SK-N-SH treated with all-trans-retinoic acid at 6 μM for 48 hours (cell line): ENCODE measurements at regions not wholly inside any gene's neighbourhood (a gene's known extent, or its start where the extent isn't known, plus 50 kb on each side); places are given as distances from the start of the nearest gene placed in this dataset.

Experiments
- ATAC-seq: fragments of 200-7000 bp; cut with Tn5 transposase; 3 replicates; pipeline ENCODE4 v1.9.1; 2020; ENCODE audit warnings: mild to moderate bottlenecking, moderate library complexity
- ARNTL ChIP-seq: fragments of 450-650 bp; formaldehyde crosslinking; IDR thresholded peaks from 2 replicates; pipeline ENCODE4 v1.5.0; 2020; ENCODE audit warnings: low read depth, mild to moderate bottlenecking, moderate library complexity, borderline replicate concordance
- BACH2 ChIP-seq: fragments of 250-450 bp; sonication (Bioruptor Pico); IDR thresholded peaks from 2 replicates; pipeline ENCODE4 v1.9.0; 2021; ENCODE audit warnings: mild to moderate bottlenecking, borderline replicate concordance
- ESRRG ChIP-seq: fragments of 250-450 bp; sonication (Bioruptor Pico); IDR thresholded peaks from 2 replicates; pipeline ENCODE4 v1.6.1; 2021; ENCODE audit warnings: mild to moderate bottlenecking
- GLIS3 ChIP-seq: fragments of 250-450 bp; sonication (Bioruptor Pico); IDR thresholded peaks from 2 replicates; pipeline ENCODE4 v1.5.0; 2020; ENCODE audit warnings: mild to moderate bottlenecking, moderate library complexity
- ISL1 ChIP-seq: fragments of 250-450 bp; sonication (Bioruptor Pico); IDR thresholded peaks from 2 replicates; pipeline ENCODE4 v2.1.2; 2022; ENCODE audit warnings: mild to moderate bottlenecking, moderate library complexity
- OSR1 ChIP-seq: fragments of 250-450 bp; sonication (Bioruptor Pico); IDR thresholded peaks from 2 replicates; pipeline ENCODE4 v1.8.0; 2022; ENCODE audit warnings: moderate library complexity, mild to moderate bottlenecking, inconsistent platforms
- PPARA ChIP-seq: fragments of 250-450 bp; sonication (Bioruptor Pico); IDR thresholded peaks from 2 replicates; pipeline ENCODE4 v1.5.0; 2020; ENCODE audit warnings: mild to moderate bottlenecking, borderline replicate concordance
- RARB ChIP-seq: fragments of 250-450 bp; sonication (Bioruptor Pico); IDR thresholded peaks from 2 replicates; pipeline ENCODE4 v1.8.0; 2021; ENCODE audit warnings: mild to moderate bottlenecking, moderate library complexity
- SNAI2 ChIP-seq: fragments of 250-450 bp; sonication (Bioruptor Pico); IDR thresholded peaks from 2 replicates; pipeline ENCODE4 v1.5.0; 2020; ENCODE audit warnings: mild to moderate bottlenecking, moderate library complexity
- TCF4 ChIP-seq: fragments of 250-450 bp; sonication (Bioruptor Pico); IDR thresholded peaks from 2 replicates; pipeline ENCODE4 v1.8.0; 2021; ENCODE audit warnings: mild to moderate bottlenecking, moderate library complexity, borderline replicate concordance
- TOX ChIP-seq: fragments of 250-450 bp; sonication (Bioruptor Pico); IDR thresholded peaks from 2 replicates; pipeline ENCODE4 v1.8.0; 2021; ENCODE audit warnings: mild to moderate bottlenecking, moderate library complexity, borderline replicate concordance
- ZC3H10 ChIP-seq: fragments of 250-450 bp; sonication (Bioruptor Pico); IDR thresholded peaks from 2 replicates; pipeline ENCODE4 v1.5.1; 2021; ENCODE audit warnings: mild to moderate bottlenecking, moderate library complexity
- ZFP3 ChIP-seq: fragments of 250-450 bp; sonication (Bioruptor Pico); IDR thresholded peaks from 2 replicates; pipeline ENCODE4 v1.5.0; 2020; ENCODE audit warnings: mild to moderate bottlenecking, moderate library complexity
- ZFP30 ChIP-seq: fragments of 450-650 bp; formaldehyde crosslinking; IDR thresholded peaks from 2 replicates; pipeline ENCODE4 v1.5.0; 2022; ENCODE audit warnings: mild to moderate bottlenecking, moderate library complexity
- ZNF565 ChIP-seq: fragments of 450-650 bp; formaldehyde crosslinking; conservative IDR thresholded peaks from 2 replicates; pipeline ENCODE4 v1.5.0; 2020; ENCODE audit warnings: low read depth, mild to moderate bottlenecking, moderate library complexity
- ZNF70 ChIP-seq: fragments of 450-650 bp; formaldehyde crosslinking; IDR thresholded peaks from 2 replicates; pipeline ENCODE4 v1.5.0; 2020; ENCODE audit warnings: mild to moderate bottlenecking, moderate library complexity
- ZNF8 ChIP-seq: fragments of 450-650 bp; formaldehyde crosslinking; IDR thresholded peaks from 2 replicates; pipeline ENCODE4 v1.5.0; 2020; ENCODE audit warnings: mild to moderate bottlenecking, moderate library complexity
- TF ChIP-seq, protein P1 (sequence below): fragments of 250-450 bp; sonication (Bioruptor Pico); IDR thresholded peaks from 2 replicates; pipeline ENCODE4 v1.8.0; 2021; ENCODE audit warnings: low read depth, mild to moderate bottlenecking, moderate library complexity, borderline replicate concordance
- TF ChIP-seq, protein P2 (sequence below): fragments of 250-450 bp; sonication (Bioruptor Pico); IDR thresholded peaks from 2 replicates; pipeline ENCODE4 v1.8.0; 2020; ENCODE audit warnings: mild to moderate bottlenecking, moderate library complexity, borderline replicate concordance
- TF ChIP-seq, protein P3 (sequence below): fragments of 250-450 bp; sonication (Bioruptor Pico); IDR thresholded peaks from 2 replicates; pipeline ENCODE4 v1.5.1; 2020; ENCODE audit warnings: low read depth, mild to moderate bottlenecking, moderate library complexity
- TF ChIP-seq, protein P4 (sequence below): fragments of 250-450 bp; sonication (Bioruptor Pico); IDR thresholded peaks from 2 replicates; pipeline ENCODE4 v1.5.1; 2021; ENCODE audit warnings: mild to moderate bottlenecking, moderate library complexity
- TF ChIP-seq, protein P5 (sequence below): fragments of 250-450 bp; sonication (Bioruptor Pico); IDR thresholded peaks from 2 replicates; pipeline ENCODE4 v1.5.0; 2020; ENCODE audit warnings: mild to moderate bottlenecking, moderate library complexity

DNA sequence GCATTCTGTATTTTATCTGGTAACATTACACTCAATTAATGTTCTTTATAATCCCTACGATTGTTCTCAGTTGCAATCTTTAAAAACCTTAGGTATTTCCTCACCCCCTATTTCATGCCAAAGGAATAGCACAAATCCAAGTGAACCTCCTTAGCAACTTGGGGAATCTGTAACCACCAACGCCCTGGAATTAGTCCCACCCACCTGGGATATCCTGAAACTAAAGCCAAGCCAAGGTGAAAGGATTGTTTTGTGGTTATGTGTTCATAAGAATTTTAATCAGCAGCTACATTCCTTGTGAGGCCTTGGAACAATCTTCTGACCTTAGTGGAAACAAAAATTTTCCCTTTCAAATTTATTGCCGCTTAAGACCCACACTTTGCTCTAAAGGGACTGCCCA, 908.7 kb downstream of the TTLL7 start:
- TF ChIP-seq ZNF70, result no peak
- ATAC-seq, result no peak

DNA sequence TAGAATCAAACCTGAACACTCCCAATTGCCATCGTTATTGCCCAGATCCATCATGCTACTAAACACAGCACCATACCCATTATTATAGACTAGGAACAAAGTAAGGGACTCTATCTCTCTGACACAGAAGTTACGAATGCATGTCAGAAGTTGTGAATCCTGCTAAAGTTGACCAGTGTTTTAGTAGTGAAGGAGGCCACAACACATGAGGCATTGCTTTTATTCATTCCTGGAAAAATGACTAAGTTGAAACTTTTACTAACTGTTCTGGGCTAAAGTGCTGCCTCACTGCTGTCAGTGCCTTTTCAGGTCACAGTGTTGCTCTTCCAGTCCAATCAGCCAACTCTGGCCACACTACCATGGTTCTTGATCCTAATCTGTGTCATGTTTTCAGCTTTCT, 911.1 kb downstream of the TTLL7 start:
- ATAC-seq, result no peak
- no peak for TF ChIP-seq PPARA
- no peak for TF ChIP-seq TCF4 (CRISPR knock-in tag)

DNA sequence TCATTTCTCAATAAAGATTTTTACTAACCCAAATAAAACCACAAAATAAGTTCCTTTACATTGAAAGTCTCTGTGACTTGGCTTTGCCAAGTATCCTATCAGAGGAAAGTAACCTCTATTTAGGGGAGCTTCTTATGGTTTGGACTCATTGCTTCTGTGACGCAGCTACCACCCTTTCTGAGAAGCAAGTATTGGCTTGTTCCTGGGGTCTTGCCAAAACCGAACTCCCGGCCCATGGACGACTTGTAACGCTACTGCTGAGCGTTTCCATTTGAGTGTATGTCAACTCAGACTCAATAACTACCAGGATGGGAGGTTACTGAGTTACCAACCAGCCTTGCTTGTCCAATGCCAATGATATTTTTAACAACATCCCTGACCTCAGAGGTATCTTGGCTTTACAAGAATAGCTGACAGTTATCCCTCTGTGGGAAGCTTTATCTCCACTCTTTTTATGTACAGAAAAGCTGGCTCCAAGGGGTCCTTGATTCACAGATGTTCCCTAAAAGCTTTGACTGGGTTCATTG, 911.9 kb downstream of the TTLL7 start:
- TF ChIP-seq ZNF70 (no peak), OSR1 (CRISPR knock-in tag) (no peak), ZFP30 (no peak), ZNF565 (CRISPR knock-in tag) (no peak), ZNF8 (CRISPR knock-in tag) (no peak), ISL1 (CRISPR knock-in tag) (no peak), SNAI2 (CRISPR knock-in tag) (no peak), TCF4 (CRISPR knock-in tag) (no peak), ESRRG (CRISPR knock-in tag) (no peak), TOX (no peak), ZC3H10 (CRISPR knock-in tag) (no peak), RARB (CRISPR knock-in tag) (no peak)
- TF ChIP-seq, protein P1, sequence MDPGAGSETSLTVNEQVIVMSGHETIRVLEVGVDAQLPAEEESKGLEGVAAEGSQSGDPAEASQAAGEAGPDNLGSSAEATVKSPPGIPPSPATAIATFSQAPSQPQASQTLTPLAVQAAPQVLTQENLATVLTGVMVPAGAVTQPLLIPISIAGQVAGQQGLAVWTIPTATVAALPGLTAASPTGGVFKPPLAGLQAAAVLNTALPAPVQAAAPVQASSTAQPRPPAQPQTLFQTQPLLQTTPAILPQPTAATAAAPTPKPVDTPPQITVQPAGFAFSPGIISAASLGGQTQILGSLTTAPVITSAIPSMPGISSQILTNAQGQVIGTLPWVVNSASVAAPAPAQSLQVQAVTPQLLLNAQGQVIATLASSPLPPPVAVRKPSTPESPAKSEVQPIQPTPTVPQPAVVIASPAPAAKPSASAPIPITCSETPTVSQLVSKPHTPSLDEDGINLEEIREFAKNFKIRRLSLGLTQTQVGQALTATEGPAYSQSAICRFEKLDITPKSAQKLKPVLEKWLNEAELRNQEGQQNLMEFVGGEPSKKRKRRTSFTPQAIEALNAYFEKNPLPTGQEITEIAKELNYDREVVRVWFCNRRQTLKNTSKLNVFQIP, result no peak
- TF ChIP-seq, protein P2, sequence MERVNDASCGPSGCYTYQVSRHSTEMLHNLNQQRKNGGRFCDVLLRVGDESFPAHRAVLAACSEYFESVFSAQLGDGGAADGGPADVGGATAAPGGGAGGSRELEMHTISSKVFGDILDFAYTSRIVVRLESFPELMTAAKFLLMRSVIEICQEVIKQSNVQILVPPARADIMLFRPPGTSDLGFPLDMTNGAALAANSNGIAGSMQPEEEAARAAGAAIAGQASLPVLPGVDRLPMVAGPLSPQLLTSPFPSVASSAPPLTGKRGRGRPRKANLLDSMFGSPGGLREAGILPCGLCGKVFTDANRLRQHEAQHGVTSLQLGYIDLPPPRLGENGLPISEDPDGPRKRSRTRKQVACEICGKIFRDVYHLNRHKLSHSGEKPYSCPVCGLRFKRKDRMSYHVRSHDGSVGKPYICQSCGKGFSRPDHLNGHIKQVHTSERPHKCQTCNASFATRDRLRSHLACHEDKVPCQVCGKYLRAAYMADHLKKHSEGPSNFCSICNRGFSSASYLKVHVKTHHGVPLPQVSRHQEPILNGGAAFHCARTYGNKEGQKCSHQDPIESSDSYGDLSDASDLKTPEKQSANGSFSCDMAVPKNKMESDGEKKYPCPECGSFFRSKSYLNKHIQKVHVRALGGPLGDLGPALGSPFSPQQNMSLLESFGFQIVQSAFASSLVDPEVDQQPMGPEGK (CRISPR knock-in tag), result no peak
- TF ChIP-seq, protein P3, sequence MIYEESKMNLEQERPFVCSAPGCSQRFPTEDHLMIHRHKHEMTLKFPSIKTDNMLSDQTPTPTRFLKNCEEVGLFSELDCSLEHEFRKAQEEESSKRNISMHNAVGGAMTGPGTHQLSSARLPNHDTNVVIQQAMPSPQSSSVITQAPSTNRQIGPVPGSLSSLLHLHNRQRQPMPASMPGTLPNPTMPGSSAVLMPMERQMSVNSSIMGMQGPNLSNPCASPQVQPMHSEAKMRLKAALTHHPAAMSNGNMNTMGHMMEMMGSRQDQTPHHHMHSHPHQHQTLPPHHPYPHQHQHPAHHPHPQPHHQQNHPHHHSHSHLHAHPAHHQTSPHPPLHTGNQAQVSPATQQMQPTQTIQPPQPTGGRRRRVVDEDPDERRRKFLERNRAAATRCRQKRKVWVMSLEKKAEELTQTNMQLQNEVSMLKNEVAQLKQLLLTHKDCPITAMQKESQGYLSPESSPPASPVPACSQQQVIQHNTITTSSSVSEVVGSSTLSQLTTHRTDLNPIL (CRISPR knock-in tag), result no peak
- TF ChIP-seq, protein P4, sequence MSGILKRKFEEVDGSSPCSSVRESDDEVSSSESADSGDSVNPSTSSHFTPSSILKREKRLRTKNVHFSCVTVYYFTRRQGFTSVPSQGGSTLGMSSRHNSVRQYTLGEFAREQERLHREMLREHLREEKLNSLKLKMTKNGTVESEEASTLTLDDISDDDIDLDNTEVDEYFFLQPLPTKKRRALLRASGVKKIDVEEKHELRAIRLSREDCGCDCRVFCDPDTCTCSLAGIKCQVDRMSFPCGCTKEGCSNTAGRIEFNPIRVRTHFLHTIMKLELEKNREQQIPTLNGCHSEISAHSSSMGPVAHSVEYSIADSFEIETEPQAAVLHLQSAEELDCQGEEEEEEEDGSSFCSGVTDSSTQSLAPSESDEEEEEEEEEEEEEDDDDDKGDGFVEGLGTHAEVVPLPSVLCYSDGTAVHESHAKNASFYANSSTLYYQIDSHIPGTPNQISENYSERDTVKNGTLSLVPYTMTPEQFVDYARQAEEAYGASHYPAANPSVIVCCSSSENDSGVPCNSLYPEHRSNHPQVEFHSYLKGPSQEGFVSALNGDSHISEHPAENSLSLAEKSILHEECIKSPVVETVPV, result no peak

DNA sequence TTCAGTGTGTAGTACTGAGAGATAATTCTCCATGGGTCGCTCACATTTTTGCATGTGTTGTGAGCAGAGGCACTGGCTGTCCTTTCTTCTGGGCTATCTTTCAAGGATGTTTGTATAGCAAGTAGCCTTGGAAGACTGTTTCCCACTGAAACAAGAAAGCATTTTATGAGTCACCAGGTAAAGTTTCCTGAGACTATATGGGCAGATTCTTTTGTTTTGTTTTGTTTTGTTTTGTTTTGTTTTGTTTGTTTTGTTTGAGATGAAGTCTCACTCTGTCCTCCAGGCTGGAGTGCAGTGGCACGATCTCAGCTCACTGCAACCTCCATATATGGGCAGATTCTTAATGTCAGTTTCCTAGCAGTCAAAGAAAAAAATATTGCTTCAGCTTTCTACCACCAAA, 912.6 kb downstream of the TTLL7 start:
- ATAC-seq, result no peak
- TF ChIP-seq ZFP3 (CRISPR knock-in tag), result no peak
- TF ChIP-seq RARB (CRISPR knock-in tag), result no peak
- TF ChIP-seq, protein P5, sequence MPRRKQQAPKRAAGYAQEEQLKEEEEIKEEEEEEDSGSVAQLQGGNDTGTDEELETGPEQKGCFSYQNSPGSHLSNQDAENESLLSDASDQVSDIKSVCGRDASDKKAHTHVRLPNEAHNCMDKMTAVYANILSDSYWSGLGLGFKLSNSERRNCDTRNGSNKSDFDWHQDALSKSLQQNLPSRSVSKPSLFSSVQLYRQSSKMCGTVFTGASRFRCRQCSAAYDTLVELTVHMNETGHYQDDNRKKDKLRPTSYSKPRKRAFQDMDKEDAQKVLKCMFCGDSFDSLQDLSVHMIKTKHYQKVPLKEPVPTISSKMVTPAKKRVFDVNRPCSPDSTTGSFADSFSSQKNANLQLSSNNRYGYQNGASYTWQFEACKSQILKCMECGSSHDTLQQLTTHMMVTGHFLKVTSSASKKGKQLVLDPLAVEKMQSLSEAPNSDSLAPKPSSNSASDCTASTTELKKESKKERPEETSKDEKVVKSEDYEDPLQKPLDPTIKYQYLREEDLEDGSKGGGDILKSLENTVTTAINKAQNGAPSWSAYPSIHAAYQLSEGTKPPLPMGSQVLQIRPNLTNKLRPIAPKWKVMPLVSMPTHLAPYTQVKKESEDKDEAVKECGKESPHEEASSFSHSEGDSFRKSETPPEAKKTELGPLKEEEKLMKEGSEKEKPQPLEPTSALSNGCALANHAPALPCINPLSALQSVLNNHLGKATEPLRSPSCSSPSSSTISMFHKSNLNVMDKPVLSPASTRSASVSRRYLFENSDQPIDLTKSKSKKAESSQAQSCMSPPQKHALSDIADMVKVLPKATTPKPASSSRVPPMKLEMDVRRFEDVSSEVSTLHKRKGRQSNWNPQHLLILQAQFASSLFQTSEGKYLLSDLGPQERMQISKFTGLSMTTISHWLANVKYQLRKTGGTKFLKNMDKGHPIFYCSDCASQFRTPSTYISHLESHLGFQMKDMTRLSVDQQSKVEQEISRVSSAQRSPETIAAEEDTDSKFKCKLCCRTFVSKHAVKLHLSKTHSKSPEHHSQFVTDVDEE (CRISPR knock-in tag), result no peak
- TF ChIP-seq BACH2 (CRISPR knock-in tag), result no peak
- TF ChIP-seq, protein P4, result no peak
- no peak for TF ChIP-seq GLIS3 (CRISPR knock-in tag)
- TF ChIP-seq, protein P3 (CRISPR knock-in tag), result no peak
- no peak for TF ChIP-seq ZC3H10 (CRISPR knock-in tag)
- TF ChIP-seq, protein P1, result no peak
- no peak for TF ChIP-seq ESRRG (CRISPR knock-in tag)
- TF ChIP-seq TOX, result no peak
- no peak for TF ChIP-seq ARNTL (CRISPR knock-in tag)
- TF ChIP-seq PPARA, result no peak
- no peak for TF ChIP-seq ZFP30

More for the DNA sequence above, 911.9 kb downstream of the TTLL7 start:
- no peak for ATAC-seq
